A673 (cell line): ENCODE measurements at regions not wholly inside any gene's neighbourhood (a gene's known extent, or its start where the extent isn't known, plus 50 kb on each side); places are given as distances from the start of the nearest gene placed in this dataset.

Source experiments
- CTCF ChIP-seq: fragments of 300-800, 200-600 bp; sonication (generic); conservative IDR thresholded peaks from 2 replicates; pipeline ENCODE4 v1.5.1; 2017; ENCODE audit warnings: low read depth, mild to moderate bottlenecking, antibody characterized with exemption, low read length, moderate library complexity, mixed read lengths
- EZH2 ChIP-seq: fragments of 200-600 bp; sonication (generic); IDR thresholded peaks from 2 replicates; pipeline ENCODE4 v1.6.1; 2017; ENCODE audit warnings: borderline replicate concordance, low read depth, mild to moderate bottlenecking, mixed read lengths, antibody characterized with exemption, low read length; ENCODE audit not compliant: poor library complexity, severe bottlenecking

GRCh38 chr6:159505140-159505922 lies 187.7 kb downstream of the SOD2 start:
- TF ChIP-seq CTCF (no peak), EZH2 (no peak)
